Loucy (cell line): ENCODE measurements at regions not wholly inside any gene's neighbourhood (a gene's known extent, or its start where the extent isn't known, plus 50 kb on each side); places are given as distances from the start of the nearest gene placed in this dataset.

Experiments used
- H2AFZ ChIP-seq: fragments of 200-600 bp; sonication (generic); 2 replicates; pipeline ENCODE4 v1.6.0; 2016; ENCODE audit warnings: antibody characterized with exemption, mild to moderate bottlenecking, low read length, moderate library complexity
- H3F3A ChIP-seq: fragments of 200-600 bp; 2 replicates; pipeline ENCODE4 v1.6.0; 2016; ENCODE audit warnings: antibody characterized with exemption, low read depth, mild to moderate bottlenecking
- H3K27me3 ChIP-seq: fragments of 200-600 bp; sonication (generic); 2 replicates; pipeline ENCODE4 v1.6.1; 2014; ENCODE audit warnings: low read length, mild to moderate bottlenecking; ENCODE audit not compliant: insufficient read depth, poor library complexity, severe bottlenecking
- H3K36me3 ChIP-seq: fragments of 200-600 bp; sonication (generic); 2 replicates; pipeline ENCODE4 v1.6.1; 2016; ENCODE audit warnings: low read length; ENCODE audit not compliant: insufficient read depth
- H3K4me1 ChIP-seq: fragments of 200-600 bp; sonication (generic); 2 replicates; pipeline ENCODE4 v1.5.1; 2014; ENCODE audit warnings: low read length, mild to moderate bottlenecking; ENCODE audit not compliant: insufficient read depth, poor library complexity, severe bottlenecking
- H3K4me2 ChIP-seq: fragments of 200-600 bp; sonication (generic); 2 replicates; pipeline ENCODE4 v1.6.0; 2014; ENCODE audit warnings: antibody characterized with exemption, low read length, low read depth, mild to moderate bottlenecking; ENCODE audit not compliant: poor library complexity, severe bottlenecking
- H3K4me3 ChIP-seq: fragments of 200-600 bp; sonication (generic); 2 replicates; pipeline ENCODE4 v1.5.1; 2014; ENCODE audit warnings: low read length, mild to moderate bottlenecking, mixed read lengths; ENCODE audit not compliant: poor library complexity, severe bottlenecking
- H3K79me2 ChIP-seq: fragments of 200-600 bp; sonication (generic); 2 replicates; pipeline ENCODE4 v1.6.1; 2014; ENCODE audit warnings: low read length; ENCODE audit not compliant: insufficient read depth
- H3K9ac ChIP-seq: fragments of 200-600 bp; sonication (generic); 2 replicates; pipeline ENCODE4 v1.6.0; 2014; ENCODE audit warnings: mild to moderate bottlenecking, low read depth, low read length, moderate library complexity; ENCODE audit not compliant: poor library complexity, severe bottlenecking
- H3K9me2 ChIP-seq: fragments of 200-600 bp; sonication (generic); replicated peaks from 2 replicates; pipeline ENCODE4 v1.6.1; 2016; ENCODE audit warnings: low read depth, low read length, mixed read lengths
- H3K9me3 ChIP-seq: fragments of 200-600 bp; sonication (generic); 2 replicates; pipeline ENCODE4 v1.6.1; 2014; ENCODE audit warnings: mild to moderate bottlenecking, antibody characterized with exemption, low read length, low read depth; ENCODE audit not compliant: insufficient read depth
- H4K20me1 ChIP-seq: fragments of 200-600 bp; sonication (generic); 2 replicates; pipeline ENCODE4 v1.6.0; 2014; ENCODE audit warnings: antibody characterized with exemption, low read length, mild to moderate bottlenecking; ENCODE audit not compliant: insufficient read depth, poor library complexity, severe bottlenecking
- CTCF ChIP-seq: fragments of 200-600 bp; sonication (generic); conservative IDR thresholded peaks from 2 replicates; pipeline ENCODE4 v1.5.1; 2014; ENCODE audit warnings: mild to moderate bottlenecking, antibody characterized with exemption, low read length
- EZH2phosphoT487 ChIP-seq: fragments of 200-600 bp; IDR thresholded peaks from 2 replicates; pipeline ENCODE4 v1.6.1; 2018; ENCODE audit warnings: antibody characterized with exemption, mild to moderate bottlenecking, moderate library complexity, borderline replicate concordance

- no peaks in the 10 kb centered on the region for H3K4me1 ChIP-seq
- H3K9me3 ChIP-seq, result no peaks in the 10 kb centered on the region
- no peak overlapping the region for H2AFZ ChIP-seq
- H3K9me2 ChIP-seq, result no peaks in the 10 kb centered on the region
- H3K27me3 ChIP-seq, result no peaks in the 10 kb centered on the region
- no peaks in the 10 kb centered on the region for H3K79me2 ChIP-seq
- no peaks in the 10 kb centered on the region for H3K36me3 ChIP-seq
- no peaks in the 10 kb centered on the region for H4K20me1 ChIP-seq
- H3K4me2 ChIP-seq, result no peak overlapping the region
- H3K9ac ChIP-seq, result no peak overlapping the region
- H3K4me3 ChIP-seq, result no peak overlapping the region
- no peak for TF ChIP-seq CTCF
- no peaks in the 10 kb centered on the region for H3F3A ChIP-seq
These were observed 319.0 kb downstream of the HACE1 start for GRCh38 chr6:104540743-104541142.

- H3K4me1 ChIP-seq, result no peaks in the 10 kb centered on the region
- no peaks in the 10 kb centered on the region for H4K20me1 ChIP-seq
- H3K27me3 ChIP-seq, result no peaks in the 10 kb centered on the region
- H3K79me2 ChIP-seq, result no peaks in the 10 kb centered on the region
- no peak overlapping the region for H3K9ac ChIP-seq
- no peak overlapping the region for H2AFZ ChIP-seq
- H3K4me3 ChIP-seq, result no peak overlapping the region
- no peaks in the 10 kb centered on the region for H3F3A ChIP-seq
- H3K9me2 ChIP-seq, result no peaks in the 10 kb centered on the region
- H3K36me3 ChIP-seq, result no peaks in the 10 kb centered on the region
- TF ChIP-seq EZH2phosphoT487, result no peak
- TF ChIP-seq CTCF, result no peak
- H3K4me2 ChIP-seq, result no peak overlapping the region
- H3K9me3 ChIP-seq, result no peaks in the 10 kb centered on the region
These were observed 320.5 kb downstream of the HACE1 start for GRCh38 chr6:104539173-104539572.

GRCh38 chr6:104537872-104538271 is 321.8 kb downstream of the HACE1 start:
- no peak overlapping the region for H3K4me3 ChIP-seq
- no peak for TF ChIP-seq EZH2phosphoT487
- no peak for TF ChIP-seq CTCF
- no peak overlapping the region for H3K9ac ChIP-seq
- H3K9me2 ChIP-seq, result no peaks in the 10 kb centered on the region
- no peaks in the 10 kb centered on the region for H3K9me3 ChIP-seq
- H3K27me3 ChIP-seq, result no peaks in the 10 kb centered on the region
- no peaks in the 10 kb centered on the region for H4K20me1 ChIP-seq
- H3K4me2 ChIP-seq, result no peak overlapping the region
- H3F3A ChIP-seq, result no peaks in the 10 kb centered on the region
- no peak overlapping the region for H2AFZ ChIP-seq
- H3K4me1 ChIP-seq, result no peaks in the 10 kb centered on the region
- no peaks in the 10 kb centered on the region for H3K79me2 ChIP-seq
- H3K36me3 ChIP-seq, result no peaks in the 10 kb centered on the region
